Gastrocnemius medialis (tissue), 4 donors: ENCODE measurements at regions not wholly inside any gene's neighbourhood (a gene's known extent, or its start where the extent isn't known, plus 50 kb on each side); places are given as distances from the start of the nearest gene placed in this dataset.

Experiments used
- CTCF ChIP-seq, 5 experiments: fragments of 450-650 bp in 3 of 5; fragments of 200-600 bp in 2 of 5; sonication (generic) in 2 of 5; IDR thresholded peaks in 4 of 5; conservative IDR thresholded peaks in 1 of 5; 1 replicate in 4 of 5; 2 replicates in 1 of 5; pipeline ENCODE4 v1.5.1; 2016 to 2019; ENCODE audit warnings: antibody characterized with exemption in 5 of 5, mild to moderate bottlenecking in 3 of 5, moderate library complexity in 3 of 5
- POLR2A ChIP-seq, 2 donors: fragments of 450-650 bp; IDR thresholded peaks; one replicate each; pipeline ENCODE4 v1.6.1; 2017; ENCODE audit warnings: antibody characterized with exemption in 2 of 2, mild to moderate bottlenecking in 2 of 2, moderate library complexity in 2 of 2

- no peak for TF ChIP-seq CTCF (IDR thresholded peaks at IDR 0.05 in 4 of 5, conservative IDR thresholded peaks at IDR 0.05 in 1 of 5)
- TF ChIP-seq POLR2A (IDR thresholded peaks at IDR 0.05) = no peak
Measured at GRCh38 chr18:4593459-4593858, 138.4 kb upstream of the DLGAP1 start.
